Activated effector memory CD4-positive, alpha-beta T cell treated with anti-CD3 and anti-CD28 coated beads, Interleukin-2, amount 50 U/mL, for 16 hours (primary cell): ENCODE measurements at regions not wholly inside any gene's neighbourhood (a gene's known extent, or its start where the extent isn't known, plus 50 kb on each side); places are given as distances from the start of the nearest gene placed in this dataset.
"Not testable (repeated sequence)": the region's sequence is repeated elsewhere in the genome, so short reads cannot be mapped to it uniquely, and the experiment has no call there.

ENCODE experiments used
- DNase-seq: peaks from one replicate; pipeline ENCODE4 v3.0.0-alpha.2; 2020

DNA sequence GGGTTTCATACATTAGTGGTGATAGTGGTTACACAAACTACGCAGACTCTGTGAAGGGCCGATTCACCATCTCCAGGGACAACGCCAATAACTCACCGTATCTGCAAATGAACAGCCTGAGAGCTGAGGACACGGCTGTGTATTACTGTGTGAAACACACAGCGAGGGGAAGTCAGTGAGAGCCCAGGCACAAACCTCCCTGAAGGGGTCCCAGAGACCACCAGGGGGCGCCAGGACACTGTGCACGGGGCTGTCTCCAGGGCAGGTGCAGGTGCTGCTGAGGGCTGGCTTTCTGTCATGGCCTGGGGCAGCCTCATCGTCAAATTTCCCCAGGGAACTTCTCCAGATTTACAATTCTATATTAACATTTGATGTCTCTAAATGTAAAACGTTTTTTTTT, 184.6 kb upstream of the TP53TG3C start:
- peak; percentile 80 for DNase-seq

- peak; percentile 30 for DNase-seq
These were observed 166.9 kb upstream of the TP53TG3C start for GRCh38 chr16:33027121-33027520.

DNA sequence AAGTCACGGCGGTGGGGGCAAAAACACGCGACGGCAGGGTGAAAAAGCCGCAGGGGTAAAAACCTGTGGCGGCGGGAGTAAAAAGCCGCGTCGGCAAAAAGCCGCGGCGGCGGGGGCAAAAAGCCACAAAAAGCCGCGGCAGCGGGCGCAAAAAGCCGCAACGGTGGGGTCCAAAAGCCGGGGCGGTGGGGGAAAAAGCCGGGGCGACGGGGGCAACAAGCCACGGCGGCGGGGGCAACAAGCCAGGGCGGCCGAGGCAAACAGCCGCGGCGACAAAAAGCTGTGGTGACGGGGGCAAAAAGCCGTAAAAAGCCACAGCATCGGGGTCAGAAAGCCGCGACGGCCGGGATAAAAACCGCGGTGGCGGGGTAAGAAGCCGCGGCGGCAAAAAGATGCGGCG, 166.1 kb upstream of the TP53TG3C start:
- DNase-seq, result not testable (repeated sequence)

GRCh38 chr16:33028707-33029390, 165.2 kb upstream of the TP53TG3C start:
- peak; percentile 63 for DNase-seq

DNA sequence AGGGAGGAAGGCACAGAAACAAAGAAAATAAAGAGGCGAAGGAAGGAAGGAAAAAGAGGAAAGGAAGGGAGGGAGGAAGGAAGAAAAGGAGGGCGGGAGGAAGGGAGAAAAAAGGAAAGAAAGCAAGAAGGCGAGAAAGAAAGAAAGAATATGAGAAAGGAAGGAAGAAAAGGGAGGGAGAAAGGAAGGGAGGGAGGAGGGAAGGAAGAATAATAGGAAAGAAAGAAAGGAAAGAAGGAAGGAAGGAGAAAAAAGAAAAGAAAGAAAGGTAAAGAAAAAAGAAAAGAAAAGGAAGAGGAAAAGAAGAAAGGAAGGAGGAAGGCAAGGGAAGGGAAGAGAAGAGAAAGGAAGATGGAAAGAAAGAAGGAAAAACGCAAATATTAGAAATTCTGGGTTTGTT, 145.2 kb upstream of the TP53TG3C start:
- DNase-seq, result not testable (repeated sequence)

DNA sequence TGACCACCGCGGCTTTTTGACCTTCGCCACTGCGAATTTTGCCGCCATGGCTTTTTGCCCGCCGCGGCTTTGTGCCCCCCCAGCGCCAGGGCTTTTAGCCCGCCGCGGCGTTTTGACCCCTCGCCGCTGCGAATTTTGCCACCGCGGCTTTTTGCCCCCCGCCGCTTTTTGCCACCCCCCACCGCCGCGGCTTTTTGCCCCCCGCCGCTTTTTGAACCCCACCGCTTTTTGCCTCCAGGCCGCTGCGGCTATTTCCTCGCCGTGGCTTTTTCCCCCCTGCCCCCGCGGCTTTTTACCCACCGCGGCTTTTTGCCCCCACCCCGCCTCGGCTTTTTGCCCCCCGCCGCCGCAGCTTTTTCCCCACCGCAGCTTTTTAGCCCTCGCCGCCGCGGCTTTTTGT, 134.8 kb upstream of the TP53TG3C start:
- DNase-seq, result no peak

DNA sequence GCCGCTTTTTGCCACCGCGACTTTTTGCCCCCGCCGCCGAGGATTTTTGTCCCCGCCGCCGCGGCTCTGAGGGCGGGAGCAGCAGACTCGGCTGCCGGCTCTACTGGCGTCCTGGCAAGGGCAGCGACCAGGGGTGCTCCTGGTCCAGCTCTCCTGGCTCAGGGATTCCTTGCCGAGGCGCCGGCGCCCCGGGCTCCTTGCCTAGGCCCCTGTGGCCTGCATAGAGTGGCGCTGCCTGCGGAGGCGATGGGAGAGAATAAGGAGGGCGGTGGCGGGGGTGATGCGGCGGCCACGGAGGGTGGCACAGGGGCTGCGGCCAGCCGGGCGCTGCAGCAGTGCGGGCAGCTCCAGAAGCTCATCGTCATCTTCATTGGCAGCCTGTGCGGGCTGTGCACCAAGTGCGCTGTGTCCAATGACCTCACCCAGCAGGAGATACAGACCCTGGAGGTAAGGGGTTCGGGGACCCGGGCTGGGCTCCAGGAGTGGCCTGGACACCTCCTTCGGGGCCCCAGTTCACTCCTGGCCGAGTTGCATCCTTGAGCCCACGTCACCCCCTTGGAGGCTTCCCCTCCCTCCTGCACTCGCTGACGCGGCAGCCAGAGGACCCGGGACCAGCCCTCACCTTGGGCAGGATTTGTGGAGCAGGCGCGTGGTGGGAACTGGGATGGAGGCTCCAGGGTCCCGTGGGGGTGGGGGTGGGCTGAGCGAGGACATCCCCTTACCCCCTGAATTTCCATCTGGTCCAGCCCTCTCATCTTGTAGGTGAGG, 134.2 kb upstream of the TP53TG3C start:
- not testable (repeated sequence) for DNase-seq

GRCh38 chr16:33062763-33063162, 131.3 kb upstream of the TP53TG3C start:
- DNase-seq, result not testable (repeated sequence)

GRCh38 chr16:33063365-33064170, 130.5 kb upstream of the TP53TG3C start:
- DNase-seq, result not testable (repeated sequence)

GRCh38 chr16:33064454-33065073, 129.5 kb upstream of the TP53TG3C start:
- not testable (repeated sequence) for DNase-seq
